IMR-90 (cell line): ENCODE measurements at regions not wholly inside any gene's neighbourhood (a gene's known extent, or its start where the extent isn't known, plus 50 kb on each side); places are given as distances from the start of the nearest gene placed in this dataset.

Experiments
- ATAC-seq: fragments of 200-7000 bp; cut with Tn5 transposase; 2 replicates; pipeline ENCODE4 v1.9.1; 2020; ENCODE audit warnings: low read depth, mild to moderate bottlenecking, moderate library complexity
- BruUV-seq: library from RNA; stranded (reverse); fragments of 400-500 nt; replicated peaks from 2 replicates; lab custom pipeline; 2021; lab: Mats Ljungman, UMichigan
- CTCF ChIA-PET: fragments of 300-600 bp; formaldehyde crosslinking; extraction: SDS; loops from one replicate; lab custom pipeline; 2021; ENCODE audit warnings: antibody characterized with exemption; lab: Yijun Ruan, JAX
- POLR2A ChIA-PET: fragments of 300-600 bp; sonication (Branson Sonifier 250); formaldehyde crosslinking; loops from one replicate; lab custom pipeline; 2022; ENCODE audit warnings: antibody characterized with exemption; ENCODE audit not compliant: unreplicated experiment; lab: Charles Lee
- DNase-seq: peaks from one replicate; pipeline ENCODE4 v3.0.0; 2013
- H2AFZ ChIP-seq: replicated peaks from 2 replicates; pipeline ENCODE3; 2013; ENCODE audit warnings: low read length, mild to moderate bottlenecking; ENCODE audit not compliant: poor library complexity
- H2AK5ac ChIP-seq: 2 replicates; pipeline ENCODE4 v1.6.1; 2013; ENCODE audit warnings: low read depth, low read length, inconsistent platforms
- H2AK9ac ChIP-seq: replicated peaks from 2 replicates; pipeline ENCODE3; 2013; ENCODE audit warnings: mild to moderate bottlenecking, low read depth, low read length, moderate library complexity; ENCODE audit not compliant: poor library complexity
- H2BK120ac ChIP-seq: 2 replicates; pipeline ENCODE4 v1.6.1; 2013; ENCODE audit warnings: low read depth, low read length, inconsistent platforms
- H2BK15ac ChIP-seq: 3 replicates; pipeline ENCODE4 v1.6.1; 2013; ENCODE audit warnings: low read depth, low read length, inconsistent platforms
- H2BK20ac ChIP-seq: 2 replicates; pipeline ENCODE4 v1.6.1; 2013; ENCODE audit warnings: low read depth, mild to moderate bottlenecking, inconsistent platforms, low read length, moderate library complexity
- H2BK5ac ChIP-seq: 2 replicates; pipeline ENCODE4 v1.6.1; 2013; ENCODE audit warnings: mild to moderate bottlenecking, low read depth, low read length, inconsistent platforms; ENCODE audit not compliant: poor library complexity, severe bottlenecking
- H3K14ac ChIP-seq: replicated peaks from 2 replicates; pipeline ENCODE4 v1.6.1; 2013; ENCODE audit warnings: low read depth, low read length, inconsistent platforms
- H3K18ac ChIP-seq: 2 replicates; pipeline ENCODE4 v1.6.1; 2013; ENCODE audit warnings: low read depth, low read length, control low read depth
- H3K23ac ChIP-seq: 2 replicates; pipeline ENCODE4 v1.6.1; 2013; ENCODE audit warnings: low read depth, low read length, inconsistent platforms
- H3K27ac ChIP-seq: 2 replicates; pipeline ENCODE4 v1.5.1; 2013; ENCODE audit warnings: mild to moderate bottlenecking, control low read depth, low read length; ENCODE audit not compliant: insufficient read depth
- H3K27me3 ChIP-seq: 2 replicates; pipeline ENCODE4 v1.6.1; 2013; ENCODE audit warnings: low read length; ENCODE audit not compliant: control insufficient read depth, insufficient read depth
- H3K36me3 ChIP-seq: 2 replicates; pipeline ENCODE4 v1.6.1; 2013; ENCODE audit warnings: low read length, mixed read lengths; ENCODE audit not compliant: control insufficient read depth, insufficient read depth
- H3K4ac ChIP-seq: 2 replicates; pipeline ENCODE4 v1.6.1; 2013; ENCODE audit warnings: low read depth, low read length, inconsistent platforms
- H3K4me1 ChIP-seq: 2 replicates; pipeline ENCODE4 v1.6.1; 2013; ENCODE audit warnings: low read length, mixed read lengths; ENCODE audit not compliant: control insufficient read depth, insufficient read depth
- H3K4me2 ChIP-seq: 2 replicates; pipeline ENCODE4 v1.6.1; 2013; ENCODE audit warnings: low read depth, mild to moderate bottlenecking, control low read depth, low read length, moderate library complexity
- H3K4me3 ChIP-seq: 2 replicates; pipeline ENCODE4 v1.5.1; 2013; ENCODE audit warnings: low read depth, mild to moderate bottlenecking, control low read depth, low read length, moderate library complexity; ENCODE audit not compliant: insufficient read depth
- H3K56ac ChIP-seq: 2 replicates; pipeline ENCODE4 v1.6.1; 2013; ENCODE audit warnings: low read length, inconsistent platforms; ENCODE audit not compliant: insufficient read depth; ENCODE audit errors: extremely low read depth
- H3K79me1 ChIP-seq, 2 experiments: 2 replicates each; pipeline ENCODE4 v1.6.1; 2013; ENCODE audit warnings: low read length in 2 of 2, inconsistent platforms in 1 of 2, low read depth in 1 of 2
- H3K9ac ChIP-seq: 2 replicates; pipeline ENCODE4 v1.6.1; 2013; ENCODE audit warnings: low read depth, low read length, control low read depth
- H3K9me1 ChIP-seq: 2 replicates; pipeline ENCODE4 v1.6.1; 2013; ENCODE audit warnings: low read length, inconsistent platforms; ENCODE audit not compliant: insufficient read depth
- H3K9me3 ChIP-seq: 2 replicates; pipeline ENCODE4 v1.6.1; 2013; ENCODE audit warnings: low read length; ENCODE audit not compliant: control insufficient read depth, insufficient read depth
- H4K20me1 ChIP-seq: 2 replicates; pipeline ENCODE4 v1.6.1; 2013; ENCODE audit warnings: low read length, inconsistent platforms; ENCODE audit not compliant: insufficient read depth
- H4K5ac ChIP-seq: 2 replicates; pipeline ENCODE4 v1.6.1; 2013; ENCODE audit warnings: mild to moderate bottlenecking, low read depth, low read length, control low read depth
- H4K8ac ChIP-seq, 2 experiments: 2 replicates each; pipeline ENCODE4 v1.6.1; 2013; ENCODE audit warnings: low read depth in 2 of 2, low read length in 2 of 2, control low read depth in 1 of 2, inconsistent platforms in 1 of 2
- H4K91ac ChIP-seq: 2 replicates; pipeline ENCODE4 v1.6.1; 2013; ENCODE audit warnings: low read depth, low read length, inconsistent platforms; ENCODE audit not compliant: insufficient read depth
- CEBPB ChIP-seq: IDR thresholded peaks from 2 replicates; pipeline ENCODE4 v1.6.1; 2012; ENCODE audit warnings: low read depth, low read length, improper control_type of control experiment
- FOS ChIP-seq: fragments of 150-350 bp; IDR thresholded peaks from 2 replicates; pipeline ENCODE4 v1.6.1; 2016; ENCODE audit warnings: low read depth, low read length
- MAZ ChIP-seq: IDR thresholded peaks from 2 replicates; pipeline ENCODE4 v1.6.1; 2012; ENCODE audit warnings: low read depth, mild to moderate bottlenecking, low read length, improper control_type of control experiment, moderate library complexity, borderline replicate concordance
- MXI1 ChIP-seq: IDR thresholded peaks from 2 replicates; pipeline ENCODE4 v1.6.1; 2012; ENCODE audit warnings: low read depth, mild to moderate bottlenecking, low read length, moderate library complexity, borderline replicate concordance
- RAD21 ChIP-seq: IDR thresholded peaks from 2 replicates; pipeline ENCODE4 v1.6.1; 2012; ENCODE audit warnings: low read length, improper control_type of control experiment
- SMC3 ChIP-seq: fragments of 150-350 bp; IDR thresholded peaks from 2 replicates; pipeline ENCODE4 v1.6.1; 2016; ENCODE audit warnings: low read depth, mild to moderate bottlenecking, antibody characterized with exemption, low read length, moderate library complexity
- WGBS, 2 experiments: methylation state at CpG; one replicate each; pipeline versions ENCODE4 v1.1.5 to v1.1.7; 2013; ENCODE audit warnings: missing lambda C conversion rate in 2 of 2; ENCODE audit not compliant: insufficient read length in 1 of 2; ENCODE audit errors: extremely low coverage in 2 of 2; 5-methylcytosine and 5-hydroxymethylcytosine counted together
- dilution Hi-C: fragments of 300-500 bp; cut with HindIII; formaldehyde crosslinking; loops from one replicate; pipeline ENCODE4 v1.14.3; 2018; ENCODE audit warnings: low sequenced_read_pairs; ENCODE audit not compliant: unreplicated experiment
- in situ Hi-C: fragments of 300-500 bp; cut with MboI; formaldehyde crosslinking; loops from 3 replicates; pipeline ENCODE4 v1.14.3; 2019; ENCODE audit warnings: low sequenced_read_pairs, inconsistent platforms, mixed read lengths
- intact Hi-C: fragments of 100-400 bp; cut with micrococcal nuclease; formaldehyde crosslinking; loops from 2 replicates; pipeline ENCODE4 v1.10.0; 2022
- TF ChIP-seq, protein P1 (sequence below): fragments of 150-350 bp; IDR thresholded peaks from 2 replicates; pipeline ENCODE4 v1.6.1; 2016; ENCODE audit warnings: low read depth, mild to moderate bottlenecking, low read length, moderate library complexity, borderline replicate concordance
- TF ChIP-seq, protein P2 (sequence below): conservative IDR thresholded peaks from 2 replicates; pipeline ENCODE4 v1.5.1; 2012; ENCODE audit warnings: mild to moderate bottlenecking, low read depth, low read length, improper control_type of control experiment

DNA sequence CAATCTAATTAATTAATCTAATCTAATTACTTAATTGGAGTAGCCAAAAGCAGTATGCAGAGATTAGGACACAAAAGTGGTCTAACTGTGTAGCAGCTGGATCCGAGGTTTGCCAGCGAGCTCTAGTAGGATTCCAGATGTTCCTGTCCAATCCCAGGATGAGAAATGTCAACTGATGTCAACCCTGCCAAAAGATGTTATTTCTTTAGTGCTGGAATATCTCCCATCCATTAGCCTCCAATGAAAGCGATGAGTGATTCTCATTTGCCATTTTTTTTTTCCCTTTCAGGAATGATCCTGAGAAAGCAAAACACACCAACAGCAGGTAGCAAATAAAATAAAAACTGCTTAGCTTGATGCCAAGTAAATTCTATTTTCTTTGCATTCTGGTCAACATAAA, 372.9 kb downstream of the STIM2 start:
- Histone ChIP-seq H3K18ac (no peak overlapping the region), H2BK120ac (no peak overlapping the region), H2BK15ac (no peak overlapping the region), H4K20me1 (no peaks in the 10 kb centered on the region), H3K27ac (no peak overlapping the region), H2BK20ac (no peak overlapping the region), H3K4me2 (no peak overlapping the region), H2BK5ac (no peak overlapping the region), H3K4ac (no peak overlapping the region), H3K36me3 (no peaks in the 10 kb centered on the region), H3K79me1 (no peaks in the 10 kb centered on the region), H3K14ac (no peak overlapping the region), H2AFZ (no peak overlapping the region), H3K27me3 (no peaks in the 10 kb centered on the region), H4K8ac (no peak overlapping the region), H3K9me3 (no peaks in the 10 kb centered on the region), H3K23ac (no peak overlapping the region), H3K4me1 (no peaks in the 10 kb centered on the region), H4K91ac (no peak overlapping the region), H4K5ac (no peak overlapping the region), H3K56ac (no peak overlapping the region), H3K9ac (no peak overlapping the region), H3K4me3 (no peak overlapping the region), H2AK5ac (no peak overlapping the region), H3K9me1 (no peaks in the 10 kb centered on the region), H2AK9ac (no peak overlapping the region)
- no CpG with 5 or more reads among the region's 3 CpGs for WGBS, 2 experiments
- no peak for ATAC-seq
- in situ Hi-C loops (no loop called here), intact Hi-C loops (no loop called here), dilution Hi-C loops (no loop called here)
- DNase-seq: no peak
- no TSS peak for BruUV-seq
- TF ChIP-seq CEBPB (no peak), SMC3 (no peak), MAZ (no peak), MXI1 (no peak), RAD21 (no peak), FOS (no peak)
- TF ChIP-seq, protein P1, sequence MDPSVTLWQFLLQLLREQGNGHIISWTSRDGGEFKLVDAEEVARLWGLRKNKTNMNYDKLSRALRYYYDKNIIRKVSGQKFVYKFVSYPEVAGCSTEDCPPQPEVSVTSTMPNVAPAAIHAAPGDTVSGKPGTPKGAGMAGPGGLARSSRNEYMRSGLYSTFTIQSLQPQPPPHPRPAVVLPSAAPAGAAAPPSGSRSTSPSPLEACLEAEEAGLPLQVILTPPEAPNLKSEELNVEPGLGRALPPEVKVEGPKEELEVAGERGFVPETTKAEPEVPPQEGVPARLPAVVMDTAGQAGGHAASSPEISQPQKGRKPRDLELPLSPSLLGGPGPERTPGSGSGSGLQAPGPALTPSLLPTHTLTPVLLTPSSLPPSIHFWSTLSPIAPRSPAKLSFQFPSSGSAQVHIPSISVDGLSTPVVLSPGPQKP: no peak
- TF ChIP-seq, protein P2, sequence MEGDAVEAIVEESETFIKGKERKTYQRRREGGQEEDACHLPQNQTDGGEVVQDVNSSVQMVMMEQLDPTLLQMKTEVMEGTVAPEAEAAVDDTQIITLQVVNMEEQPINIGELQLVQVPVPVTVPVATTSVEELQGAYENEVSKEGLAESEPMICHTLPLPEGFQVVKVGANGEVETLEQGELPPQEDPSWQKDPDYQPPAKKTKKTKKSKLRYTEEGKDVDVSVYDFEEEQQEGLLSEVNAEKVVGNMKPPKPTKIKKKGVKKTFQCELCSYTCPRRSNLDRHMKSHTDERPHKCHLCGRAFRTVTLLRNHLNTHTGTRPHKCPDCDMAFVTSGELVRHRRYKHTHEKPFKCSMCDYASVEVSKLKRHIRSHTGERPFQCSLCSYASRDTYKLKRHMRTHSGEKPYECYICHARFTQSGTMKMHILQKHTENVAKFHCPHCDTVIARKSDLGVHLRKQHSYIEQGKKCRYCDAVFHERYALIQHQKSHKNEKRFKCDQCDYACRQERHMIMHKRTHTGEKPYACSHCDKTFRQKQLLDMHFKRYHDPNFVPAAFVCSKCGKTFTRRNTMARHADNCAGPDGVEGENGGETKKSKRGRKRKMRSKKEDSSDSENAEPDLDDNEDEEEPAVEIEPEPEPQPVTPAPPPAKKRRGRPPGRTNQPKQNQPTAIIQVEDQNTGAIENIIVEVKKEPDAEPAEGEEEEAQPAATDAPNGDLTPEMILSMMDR: no peak
- POLR2A ChIA-PET: no interaction called here
- CTCF ChIA-PET: no interaction called here
